ENCODE measurements at regions not wholly inside any gene's neighbourhood (a gene's known extent, or its start where the extent isn't known, plus 50 kb on each side); places are given as distances from the start of the nearest gene placed in this dataset.

GRCh38 chr6:15957655-15958169 is 171.2 kb upstream of the MYLIP start:
- no peak for TF ChIP-seq CTCF (IDR thresholded peaks at IDR 0.05)
- TF ChIP-seq POLR2AphosphoS5 (IDR thresholded peaks at IDR 0.05; ENCODE audit: low read depth, low read length), result no peak

Measured in Panc1 (cell line).